Glutamatergic neuron (in vitro differentiated cells): ENCODE measurements at regions not wholly inside any gene's neighbourhood (a gene's known extent, or its start where the extent isn't known, plus 50 kb on each side); places are given as distances from the start of the nearest gene placed in this dataset.

Experiments used
- DNase-seq: peaks from one replicate; pipeline ENCODE4 v3.0.0; 2022
- H3K27ac Mint-ChIP-seq: one replicate; pipeline ENCODE4 v1.8.0; 2020; ENCODE audit warnings: mild to moderate bottlenecking, mixed read lengths, inconsistent platforms; ENCODE audit not compliant: unreplicated experiment
- H3K27me3 Mint-ChIP-seq: one replicate; pipeline ENCODE4 v1.8.0; 2020; ENCODE audit warnings: mild to moderate bottlenecking, moderate library complexity, mixed read lengths, inconsistent platforms; ENCODE audit not compliant: unreplicated experiment
- H3K36me3 Mint-ChIP-seq: one replicate; pipeline ENCODE4 v1.8.0; 2020; ENCODE audit warnings: mild to moderate bottlenecking, mixed read lengths, inconsistent platforms; ENCODE audit not compliant: unreplicated experiment
- H3K4me1 Mint-ChIP-seq: one replicate; pipeline ENCODE4 v1.8.0; 2020; ENCODE audit warnings: mild to moderate bottlenecking, low read depth, mixed read lengths, inconsistent platforms; ENCODE audit not compliant: unreplicated experiment
- H3K4me3 Mint-ChIP-seq: one replicate; pipeline ENCODE4 v1.8.0; 2020; ENCODE audit warnings: mild to moderate bottlenecking, mixed read lengths, inconsistent platforms; ENCODE audit not compliant: unreplicated experiment
- H3K9me3 Mint-ChIP-seq: one replicate; pipeline ENCODE4 v1.8.0; 2020; ENCODE audit warnings: mild to moderate bottlenecking, moderate library complexity, mixed read lengths, inconsistent platforms; ENCODE audit not compliant: unreplicated experiment
- TF ChIP-seq, protein P1 (sequence below): fragments of 200-600 bp; sonication (generic); IDR thresholded peaks from one replicate; pipeline ENCODE4 v1.5.0; 2021; ENCODE audit not compliant: partially characterized antibody, unreplicated experiment

- Mint-ChIP-seq H3K9me3 (peaks cover 3% of the 10 kb centered on the region), H3K4me1 (no peaks in the 10 kb centered on the region), H3K36me3 (peaks cover 5% of the 10 kb centered on the region), H3K27ac (no peak overlapping the region), H3K27me3 (peaks cover 1% of the 10 kb centered on the region), H3K4me3 (no peak overlapping the region)
- TF ChIP-seq, protein P1, sequence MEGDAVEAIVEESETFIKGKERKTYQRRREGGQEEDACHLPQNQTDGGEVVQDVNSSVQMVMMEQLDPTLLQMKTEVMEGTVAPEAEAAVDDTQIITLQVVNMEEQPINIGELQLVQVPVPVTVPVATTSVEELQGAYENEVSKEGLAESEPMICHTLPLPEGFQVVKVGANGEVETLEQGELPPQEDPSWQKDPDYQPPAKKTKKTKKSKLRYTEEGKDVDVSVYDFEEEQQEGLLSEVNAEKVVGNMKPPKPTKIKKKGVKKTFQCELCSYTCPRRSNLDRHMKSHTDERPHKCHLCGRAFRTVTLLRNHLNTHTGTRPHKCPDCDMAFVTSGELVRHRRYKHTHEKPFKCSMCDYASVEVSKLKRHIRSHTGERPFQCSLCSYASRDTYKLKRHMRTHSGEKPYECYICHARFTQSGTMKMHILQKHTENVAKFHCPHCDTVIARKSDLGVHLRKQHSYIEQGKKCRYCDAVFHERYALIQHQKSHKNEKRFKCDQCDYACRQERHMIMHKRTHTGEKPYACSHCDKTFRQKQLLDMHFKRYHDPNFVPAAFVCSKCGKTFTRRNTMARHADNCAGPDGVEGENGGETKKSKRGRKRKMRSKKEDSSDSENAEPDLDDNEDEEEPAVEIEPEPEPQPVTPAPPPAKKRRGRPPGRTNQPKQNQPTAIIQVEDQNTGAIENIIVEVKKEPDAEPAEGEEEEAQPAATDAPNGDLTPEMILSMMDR = no peak
- DNase-seq = no peak
Observed at GRCh38 chr11:38219636-38220035, 1621.6 kb upstream of the RAG2 start.

- H3K27ac Mint-ChIP-seq = no peak overlapping the region
- no peaks in the 10 kb centered on the region for H3K27me3 Mint-ChIP-seq
- H3K36me3 Mint-ChIP-seq = no peaks in the 10 kb centered on the region
- H3K4me1 Mint-ChIP-seq = no peaks in the 10 kb centered on the region
- TF ChIP-seq, protein P1 = no peak
- no peak overlapping the region for H3K4me3 Mint-ChIP-seq
- no peaks in the 10 kb centered on the region for H3K9me3 Mint-ChIP-seq
- no peak for DNase-seq
Observed at GRCh38 chr11:38208951-38209350, 1610.9 kb upstream of the RAG2 start.

- H3K27me3 Mint-ChIP-seq = no peaks in the 10 kb centered on the region
- no peak overlapping the region for H3K27ac Mint-ChIP-seq
- H3K36me3 Mint-ChIP-seq = no peaks in the 10 kb centered on the region
- H3K9me3 Mint-ChIP-seq = no peaks in the 10 kb centered on the region
- H3K4me3 Mint-ChIP-seq = no peak overlapping the region
- DNase-seq = no peak
- no peaks in the 10 kb centered on the region for H3K4me1 Mint-ChIP-seq
- TF ChIP-seq, protein P1 = no peak
Observed at GRCh38 chr11:38206663-38207062, 1608.6 kb upstream of the RAG2 start.

DNA sequence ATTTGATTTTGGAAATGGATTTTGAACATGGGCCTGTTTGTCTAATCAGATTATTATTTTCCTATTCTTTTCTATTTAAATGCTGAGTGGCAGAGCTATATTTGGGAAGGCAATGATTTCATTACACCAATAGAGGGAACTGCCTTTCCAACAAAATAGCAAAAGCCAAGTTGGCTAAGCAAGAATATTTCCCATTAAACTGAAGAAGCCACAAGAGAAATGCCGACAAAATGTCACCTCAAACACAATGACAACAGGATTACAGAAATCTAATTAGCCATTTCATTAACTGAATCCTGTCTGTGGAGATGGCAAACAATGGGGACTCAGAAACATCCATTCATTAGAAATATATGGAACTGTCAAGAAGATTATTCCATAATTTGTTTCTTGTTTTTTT, 1593.1 kb upstream of the RAG2 start:
- H3K27ac Mint-ChIP-seq = no peak overlapping the region
- TF ChIP-seq, protein P1 = no peak
- no peaks in the 10 kb centered on the region for H3K27me3 Mint-ChIP-seq
- no peaks in the 10 kb centered on the region for H3K36me3 Mint-ChIP-seq
- no peaks in the 10 kb centered on the region for H3K4me1 Mint-ChIP-seq
- H3K9me3 Mint-ChIP-seq = no peaks in the 10 kb centered on the region
- DNase-seq = no peak
- H3K4me3 Mint-ChIP-seq = no peak overlapping the region

DNA sequence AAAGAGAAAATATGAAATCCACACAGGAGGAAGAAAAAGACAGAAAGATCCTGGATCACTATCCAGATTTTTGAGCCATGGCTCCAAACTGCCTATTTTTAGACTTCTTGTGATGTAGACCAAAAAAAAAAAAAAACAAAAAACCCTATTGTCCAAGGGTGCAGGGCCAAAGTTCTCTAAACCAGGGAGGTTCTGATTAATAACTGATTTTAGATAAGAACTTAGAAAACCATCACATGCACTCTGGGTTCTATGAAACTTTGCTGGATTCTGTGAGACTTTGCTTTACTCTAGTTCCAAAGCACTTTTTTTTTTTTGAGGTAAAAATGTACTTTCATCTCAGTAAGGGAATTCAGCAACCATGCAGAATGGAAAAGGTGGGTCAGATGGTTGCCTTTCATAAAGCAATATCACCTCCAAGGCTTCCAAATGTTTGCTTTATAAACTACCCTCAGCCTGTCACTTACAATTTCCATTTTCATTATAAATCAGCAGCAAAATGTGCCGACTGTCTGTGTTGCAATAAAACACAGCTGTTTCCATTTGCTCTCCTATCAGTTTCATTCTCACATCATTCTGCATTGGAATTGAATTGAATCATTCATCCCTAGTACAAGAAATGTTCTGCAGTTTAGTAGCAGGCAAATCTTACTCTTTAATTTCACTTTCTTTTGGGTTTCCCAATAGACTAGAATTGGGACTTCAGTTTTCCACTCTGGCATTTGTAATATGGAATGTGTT, 1584.3 kb upstream of the RAG2 start:
- Mint-ChIP-seq H3K4me1 (no peaks in the 10 kb centered on the region), H3K27ac (no peak overlapping the region), H3K4me3 (no peak overlapping the region), H3K27me3 (no peaks in the 10 kb centered on the region), H3K36me3 (no peaks in the 10 kb centered on the region), H3K9me3 (no peaks in the 10 kb centered on the region)
- no peak for DNase-seq
- TF ChIP-seq, protein P1 = no peak
